ENCODE measurements at regions not wholly inside any gene's neighbourhood (a gene's known extent, or its start where the extent isn't known, plus 50 kb on each side); places are given as distances from the start of the nearest gene placed in this dataset.

DNA sequence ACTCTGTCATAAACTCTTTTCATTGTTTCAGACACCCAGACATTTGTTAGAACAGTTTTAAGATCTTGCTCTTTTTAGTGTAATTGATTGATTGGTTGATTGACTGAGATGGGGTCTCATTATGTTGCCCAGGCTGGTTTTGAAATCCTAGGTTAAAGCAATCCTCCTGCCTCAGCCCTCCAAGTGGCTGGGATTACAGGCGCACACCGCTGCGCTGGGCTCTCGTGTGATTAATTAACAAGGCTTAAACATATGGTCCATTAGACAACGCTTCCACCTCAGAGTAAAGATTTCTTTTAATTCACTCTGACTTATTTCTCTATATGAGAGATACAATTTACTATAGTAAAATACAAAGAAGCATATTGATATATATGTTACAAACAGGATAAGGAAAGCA lies 114.0 kb upstream of the C2CD4B start:
- TF ChIP-seq EZH2 (optimal IDR thresholded peaks at IDR 0.05; ENCODE audit: low read depth, low read length), result no peak
- TF ChIP-seq, protein P1, sequence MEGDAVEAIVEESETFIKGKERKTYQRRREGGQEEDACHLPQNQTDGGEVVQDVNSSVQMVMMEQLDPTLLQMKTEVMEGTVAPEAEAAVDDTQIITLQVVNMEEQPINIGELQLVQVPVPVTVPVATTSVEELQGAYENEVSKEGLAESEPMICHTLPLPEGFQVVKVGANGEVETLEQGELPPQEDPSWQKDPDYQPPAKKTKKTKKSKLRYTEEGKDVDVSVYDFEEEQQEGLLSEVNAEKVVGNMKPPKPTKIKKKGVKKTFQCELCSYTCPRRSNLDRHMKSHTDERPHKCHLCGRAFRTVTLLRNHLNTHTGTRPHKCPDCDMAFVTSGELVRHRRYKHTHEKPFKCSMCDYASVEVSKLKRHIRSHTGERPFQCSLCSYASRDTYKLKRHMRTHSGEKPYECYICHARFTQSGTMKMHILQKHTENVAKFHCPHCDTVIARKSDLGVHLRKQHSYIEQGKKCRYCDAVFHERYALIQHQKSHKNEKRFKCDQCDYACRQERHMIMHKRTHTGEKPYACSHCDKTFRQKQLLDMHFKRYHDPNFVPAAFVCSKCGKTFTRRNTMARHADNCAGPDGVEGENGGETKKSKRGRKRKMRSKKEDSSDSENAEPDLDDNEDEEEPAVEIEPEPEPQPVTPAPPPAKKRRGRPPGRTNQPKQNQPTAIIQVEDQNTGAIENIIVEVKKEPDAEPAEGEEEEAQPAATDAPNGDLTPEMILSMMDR (IDR thresholded peaks at IDR 0.05; ENCODE audit: low read length), result no peak

Measured in MM.1S (cell line).